HG03066 (cell line): ENCODE measurements at regions not wholly inside any gene's neighbourhood (a gene's known extent, or its start where the extent isn't known, plus 50 kb on each side); places are given as distances from the start of the nearest gene placed in this dataset.
"Not testable (repeated sequence)": the region's sequence is repeated elsewhere in the genome, so short reads cannot be mapped to it uniquely, and the experiment has no call there.

Source experiments
- ATAC-seq: cut with Tn5 transposase; IDR thresholded peaks from one replicate; pipeline ENCODE4 v1.9.1; 2021; ENCODE audit warnings: low read depth; ENCODE audit not compliant: unreplicated experiment

GRCh38 chr20:23142162-23143050 lies 56.3 kb upstream of the CD93 start:
- peak; percentile 54 for ATAC-seq

GRCh38 chr20:23141450-23142161 lies 55.5 kb upstream of the CD93 start:
- no peak for ATAC-seq

GRCh38 chr20:23140991-23141390 lies 54.9 kb upstream of the CD93 start:
- no peak for ATAC-seq

GRCh38 chr20:23139984-23140383 lies 53.9 kb upstream of the CD93 start:
- not testable (repeated sequence) for ATAC-seq

GRCh38 chr20:23139524-23139923 lies 53.4 kb upstream of the CD93 start:
- no peak for ATAC-seq

GRCh38 chr20:23138682-23139081 lies 52.6 kb upstream of the CD93 start:
- ATAC-seq, result no peak

GRCh38 chr20:23138226-23138625 lies 52.1 kb upstream of the CD93 start:
- ATAC-seq, result no peak

- ATAC-seq, result no peak
These were observed 51.0 kb upstream of the CD93 start for GRCh38 chr20:23136893-23137745.

- no peak for ATAC-seq
These were observed 49.6 kb upstream of the CD93 start for GRCh38 chr20:23135449-23136420.
